ENCODE measurements at regions not wholly inside any gene's neighbourhood (a gene's known extent, or its start where the extent isn't known, plus 50 kb on each side); places are given as distances from the start of the nearest gene placed in this dataset.
A peak's percentile ranks its signal among the peaks of the same experiment; 100 is the strongest.
"Not testable (repeated sequence)": the region's sequence is repeated elsewhere in the genome, so short reads cannot be mapped to it uniquely, and the experiment has no call there.

- Histone ChIP-seq H3K27ac (ENCODE audit: low read depth, low read length) (no peak overlapping the region), H3K79me2 (ENCODE audit: control insufficient read depth, insufficient read depth, low read length, unreplicated experiment) (no peaks in the 10 kb centered on the region), H3K27me3 (ENCODE audit: insufficient read depth, low read length) (no peaks in the 10 kb centered on the region), H3K4me1 (ENCODE audit: control insufficient read depth, insufficient read depth, low read length, unreplicated experiment) (peaks cover 10% of the 10 kb centered on the region), H2AFZ (ENCODE audit: low read length, unreplicated experiment) (peak overlapping the region; percentile 4), H3K4me3 (ENCODE audit: low read depth, low read length) (no peak overlapping the region), H3K36me3 (ENCODE audit: insufficient read depth, low read length) (no peaks in the 10 kb centered on the region)
These were observed 297.7 kb upstream of the CLEC14A start for GRCh38 chr14:38553586-38553985.

GRCh38 chr14:38549564-38549963 lies 293.7 kb upstream of the CLEC14A start:
- no peak overlapping the region for H2AFZ ChIP-seq (ENCODE audit: low read length, unreplicated experiment)
- no peak overlapping the region for H3K27ac ChIP-seq (ENCODE audit: low read depth, low read length)
- H3K4me3 ChIP-seq (ENCODE audit: low read depth, low read length): no peak overlapping the region

GRCh38 chr14:38547961-38548490 lies 292.1 kb upstream of the CLEC14A start:
- Histone ChIP-seq H3K4me1 (ENCODE audit: control insufficient read depth, insufficient read depth, low read length, unreplicated experiment) (no peaks in the 10 kb centered on the region), H3K79me2 (ENCODE audit: control insufficient read depth, insufficient read depth, low read length, unreplicated experiment) (no peaks in the 10 kb centered on the region), H3K4me3 (ENCODE audit: low read depth, low read length) (no peak overlapping the region), H3K27me3 (ENCODE audit: insufficient read depth, low read length) (no peaks in the 10 kb centered on the region), H3K27ac (ENCODE audit: low read depth, low read length) (no peak overlapping the region), H2AFZ (ENCODE audit: low read length, unreplicated experiment) (peak overlapping the region; percentile 95), H3K36me3 (ENCODE audit: insufficient read depth, low read length) (no peaks in the 10 kb centered on the region)

More at GRCh38 chr14:38549564-38549963, 293.7 kb upstream of the CLEC14A start:
- Histone ChIP-seq H3K4me1 (ENCODE audit: control insufficient read depth, insufficient read depth, low read length, unreplicated experiment) (peaks cover 10% of the 10 kb centered on the region), H3K36me3 (ENCODE audit: insufficient read depth, low read length) (no peaks in the 10 kb centered on the region), H3K79me2 (ENCODE audit: control insufficient read depth, insufficient read depth, low read length, unreplicated experiment) (no peaks in the 10 kb centered on the region), H3K27me3 (ENCODE audit: insufficient read depth, low read length) (no peaks in the 10 kb centered on the region)

- Histone ChIP-seq H3K36me3 (ENCODE audit: insufficient read depth, low read length) (no peaks in the 10 kb centered on the region), H3K79me2 (ENCODE audit: control insufficient read depth, insufficient read depth, low read length, unreplicated experiment) (no peaks in the 10 kb centered on the region), H3K4me1 (ENCODE audit: control insufficient read depth, insufficient read depth, low read length, unreplicated experiment) (no peaks in the 10 kb centered on the region), H3K27ac (ENCODE audit: low read depth, low read length) (no peak overlapping the region), H2AFZ (ENCODE audit: low read length, unreplicated experiment) (no peak overlapping the region), H3K27me3 (ENCODE audit: insufficient read depth, low read length) (no peaks in the 10 kb centered on the region), H3K4me3 (ENCODE audit: low read depth, low read length) (no peak overlapping the region)
These were observed 291.1 kb upstream of the CLEC14A start for GRCh38 chr14:38546932-38547551.

- no peaks in the 10 kb centered on the region for H3K79me2 ChIP-seq (ENCODE audit: control insufficient read depth, insufficient read depth, low read length, unreplicated experiment)
- no peaks in the 10 kb centered on the region for H3K36me3 ChIP-seq (ENCODE audit: insufficient read depth, low read length)
- H3K27me3 ChIP-seq (ENCODE audit: insufficient read depth, low read length): no peaks in the 10 kb centered on the region
- H3K4me1 ChIP-seq (ENCODE audit: control insufficient read depth, insufficient read depth, low read length, unreplicated experiment): no peaks in the 10 kb centered on the region
- H3K4me3 ChIP-seq (ENCODE audit: low read depth, low read length): no peak overlapping the region
- no peak overlapping the region for H3K27ac ChIP-seq (ENCODE audit: low read depth, low read length)
- H2AFZ ChIP-seq (ENCODE audit: low read length, unreplicated experiment): no peak overlapping the region
These were observed 288.9 kb upstream of the CLEC14A start for GRCh38 chr14:38544776-38545175.

- not testable (repeated sequence) for H3K27me3 ChIP-seq (ENCODE audit: insufficient read depth, low read length); H3K79me2 ChIP-seq (ENCODE audit: control insufficient read depth, insufficient read depth, low read length, unreplicated experiment); H3K4me3 ChIP-seq (ENCODE audit: low read depth, low read length); H3K4me1 ChIP-seq (ENCODE audit: control insufficient read depth, insufficient read depth, low read length, unreplicated experiment); H3K36me3 ChIP-seq (ENCODE audit: insufficient read depth, low read length); H2AFZ ChIP-seq (ENCODE audit: low read length, unreplicated experiment); H3K27ac ChIP-seq (ENCODE audit: low read depth, low read length)
These were observed 288.0 kb upstream of the CLEC14A start for GRCh38 chr14:38543851-38544250.

- H2AFZ ChIP-seq (ENCODE audit: low read length, unreplicated experiment); H3K4me3 ChIP-seq (ENCODE audit: low read depth, low read length); H3K4me1 ChIP-seq (ENCODE audit: control insufficient read depth, insufficient read depth, low read length, unreplicated experiment); H3K27me3 ChIP-seq (ENCODE audit: insufficient read depth, low read length); H3K79me2 ChIP-seq (ENCODE audit: control insufficient read depth, insufficient read depth, low read length, unreplicated experiment); H3K27ac ChIP-seq (ENCODE audit: low read depth, low read length); H3K36me3 ChIP-seq (ENCODE audit: insufficient read depth, low read length): not testable (repeated sequence)
These were observed 282.2 kb upstream of the CLEC14A start for GRCh38 chr14:38538053-38538452.

GRCh38 chr14:38536376-38537038 lies 280.6 kb upstream of the CLEC14A start:
- Histone ChIP-seq H2AFZ (ENCODE audit: low read length, unreplicated experiment) (no peak overlapping the region), H3K27ac (ENCODE audit: low read depth, low read length) (no peak overlapping the region), H3K4me1 (ENCODE audit: control insufficient read depth, insufficient read depth, low read length, unreplicated experiment) (no peaks in the 10 kb centered on the region), H3K36me3 (ENCODE audit: insufficient read depth, low read length) (no peaks in the 10 kb centered on the region), H3K79me2 (ENCODE audit: control insufficient read depth, insufficient read depth, low read length, unreplicated experiment) (no peaks in the 10 kb centered on the region), H3K27me3 (ENCODE audit: insufficient read depth, low read length) (no peaks in the 10 kb centered on the region), H3K4me3 (ENCODE audit: low read depth, low read length) (no peak overlapping the region)

GRCh38 chr14:38528582-38528981 lies 272.7 kb upstream of the CLEC14A start:
- Histone ChIP-seq H3K36me3 (ENCODE audit: insufficient read depth, low read length) (no peaks in the 10 kb centered on the region), H3K79me2 (ENCODE audit: control insufficient read depth, insufficient read depth, low read length, unreplicated experiment) (no peaks in the 10 kb centered on the region), H3K4me3 (ENCODE audit: low read depth, low read length) (no peak overlapping the region), H3K4me1 (ENCODE audit: control insufficient read depth, insufficient read depth, low read length, unreplicated experiment) (no peaks in the 10 kb centered on the region), H3K27me3 (ENCODE audit: insufficient read depth, low read length) (no peaks in the 10 kb centered on the region), H3K27ac (ENCODE audit: low read depth, low read length) (no peak overlapping the region), H2AFZ (ENCODE audit: low read length, unreplicated experiment) (no peak overlapping the region)

- H3K27me3 ChIP-seq (ENCODE audit: insufficient read depth, low read length): no peaks in the 10 kb centered on the region
- H3K36me3 ChIP-seq (ENCODE audit: insufficient read depth, low read length): no peaks in the 10 kb centered on the region
- H2AFZ ChIP-seq (ENCODE audit: low read length, unreplicated experiment): no peak overlapping the region
- H3K4me1 ChIP-seq (ENCODE audit: control insufficient read depth, insufficient read depth, low read length, unreplicated experiment): no peaks in the 10 kb centered on the region
- no peak overlapping the region for H3K4me3 ChIP-seq (ENCODE audit: low read depth, low read length)
- no peak overlapping the region for H3K27ac ChIP-seq (ENCODE audit: low read depth, low read length)
- no peaks in the 10 kb centered on the region for H3K79me2 ChIP-seq (ENCODE audit: control insufficient read depth, insufficient read depth, low read length, unreplicated experiment)
These were observed 271.6 kb upstream of the CLEC14A start for GRCh38 chr14:38527502-38527878.

- H2AFZ ChIP-seq (ENCODE audit: low read length, unreplicated experiment): no peak overlapping the region
- no peaks in the 10 kb centered on the region for H3K27me3 ChIP-seq (ENCODE audit: insufficient read depth, low read length)
- H3K4me3 ChIP-seq (ENCODE audit: low read depth, low read length): no peak overlapping the region
- no peak overlapping the region for H3K27ac ChIP-seq (ENCODE audit: low read depth, low read length)
- H3K4me1 ChIP-seq (ENCODE audit: control insufficient read depth, insufficient read depth, low read length, unreplicated experiment): no peaks in the 10 kb centered on the region
- H3K79me2 ChIP-seq (ENCODE audit: control insufficient read depth, insufficient read depth, low read length, unreplicated experiment): no peaks in the 10 kb centered on the region
- no peaks in the 10 kb centered on the region for H3K36me3 ChIP-seq (ENCODE audit: insufficient read depth, low read length)
These were observed 271.1 kb upstream of the CLEC14A start for GRCh38 chr14:38526826-38527501.

Measured in ACC112 (cell line).